ENCODE measurements at regions not wholly inside any gene's neighbourhood (a gene's known extent, or its start where the extent isn't known, plus 50 kb on each side); places are given as distances from the start of the nearest gene placed in this dataset.
"Not testable (repeated sequence)": the region's sequence is repeated elsewhere in the genome, so short reads cannot be mapped to it uniquely, and the experiment has no call there.

GRCh38 chr15:69699096-69699495 lies 246.5 kb downstream of the RPLP1 start:
- Histone ChIP-seq H3K4me3 (ENCODE audit: insufficient read depth, low read depth, low read length, poor library complexity, severe bottlenecking) (no peak overlapping the region), H3K27ac (ENCODE audit: insufficient read depth, low read length, poor library complexity, severe bottlenecking) (no peak overlapping the region), H3K9me3 (ENCODE audit: control insufficient read depth, low read length) (no peaks in the 10 kb centered on the region), H3K36me3 (ENCODE audit: control insufficient read depth, insufficient read depth, low read length) (no peaks in the 10 kb centered on the region), H3K27me3 (replicated peaks; ENCODE audit: control insufficient read depth, insufficient read depth, low read length, poor library complexity, severe bottlenecking) (no peaks in the 10 kb centered on the region), H3K4me1 (ENCODE audit: control insufficient read depth, insufficient read depth, low read length, poor library complexity, severe bottlenecking) (no peaks in the 10 kb centered on the region)
- no peak for DNase-seq

GRCh38 chr15:69700380-69700779 lies 247.8 kb downstream of the RPLP1 start:
- DNase-seq: no peak
- H3K27me3 ChIP-seq (replicated peaks; ENCODE audit: control insufficient read depth, insufficient read depth, low read length, poor library complexity, severe bottlenecking): no peaks in the 10 kb centered on the region
- H3K4me1 ChIP-seq (ENCODE audit: control insufficient read depth, insufficient read depth, low read length, poor library complexity, severe bottlenecking): no peaks in the 10 kb centered on the region
- H3K9me3 ChIP-seq (ENCODE audit: control insufficient read depth, low read length): no peaks in the 10 kb centered on the region
- no peaks in the 10 kb centered on the region for H3K36me3 ChIP-seq (ENCODE audit: control insufficient read depth, insufficient read depth, low read length)
- H3K4me3 ChIP-seq (ENCODE audit: insufficient read depth, low read depth, low read length, poor library complexity, severe bottlenecking): no peak overlapping the region
- no peak overlapping the region for H3K27ac ChIP-seq (ENCODE audit: insufficient read depth, low read length, poor library complexity, severe bottlenecking)

GRCh38 chr15:69701198-69701597 lies 248.6 kb downstream of the RPLP1 start:
- H3K36me3 ChIP-seq (ENCODE audit: control insufficient read depth, insufficient read depth, low read length): no peaks in the 10 kb centered on the region
- no peak overlapping the region for H3K27ac ChIP-seq (ENCODE audit: insufficient read depth, low read length, poor library complexity, severe bottlenecking)
- H3K27me3 ChIP-seq (replicated peaks; ENCODE audit: control insufficient read depth, insufficient read depth, low read length, poor library complexity, severe bottlenecking): no peaks in the 10 kb centered on the region
- DNase-seq: no peak
- H3K4me3 ChIP-seq (ENCODE audit: insufficient read depth, low read depth, low read length, poor library complexity, severe bottlenecking): no peak overlapping the region
- no peaks in the 10 kb centered on the region for H3K9me3 ChIP-seq (ENCODE audit: control insufficient read depth, low read length)
- no peaks in the 10 kb centered on the region for H3K4me1 ChIP-seq (ENCODE audit: control insufficient read depth, insufficient read depth, low read length, poor library complexity, severe bottlenecking)

- H3K36me3 ChIP-seq (ENCODE audit: control insufficient read depth, insufficient read depth, low read length): no peaks in the 10 kb centered on the region
- H3K4me3 ChIP-seq (ENCODE audit: insufficient read depth, low read depth, low read length, poor library complexity, severe bottlenecking): no peak overlapping the region
- H3K27me3 ChIP-seq (replicated peaks; ENCODE audit: control insufficient read depth, insufficient read depth, low read length, poor library complexity, severe bottlenecking): no peaks in the 10 kb centered on the region
- no peaks in the 10 kb centered on the region for H3K4me1 ChIP-seq (ENCODE audit: control insufficient read depth, insufficient read depth, low read length, poor library complexity, severe bottlenecking)
- no peak overlapping the region for H3K27ac ChIP-seq (ENCODE audit: insufficient read depth, low read length, poor library complexity, severe bottlenecking)
- no peak for DNase-seq
- peaks cover 5% of the 10 kb centered on the region for H3K9me3 ChIP-seq (ENCODE audit: control insufficient read depth, low read length)
Observed at GRCh38 chr15:69703532-69704187, 251.0 kb downstream of the RPLP1 start.

GRCh38 chr15:69704229-69704628 lies 251.6 kb downstream of the RPLP1 start:
- no peak for DNase-seq
- no peaks in the 10 kb centered on the region for H3K4me1 ChIP-seq (ENCODE audit: control insufficient read depth, insufficient read depth, low read length, poor library complexity, severe bottlenecking)
- H3K27me3 ChIP-seq (replicated peaks; ENCODE audit: control insufficient read depth, insufficient read depth, low read length, poor library complexity, severe bottlenecking): no peaks in the 10 kb centered on the region
- H3K4me3 ChIP-seq (ENCODE audit: insufficient read depth, low read depth, low read length, poor library complexity, severe bottlenecking): no peak overlapping the region
- no peak overlapping the region for H3K27ac ChIP-seq (ENCODE audit: insufficient read depth, low read length, poor library complexity, severe bottlenecking)
- H3K36me3 ChIP-seq (ENCODE audit: control insufficient read depth, insufficient read depth, low read length): no peaks in the 10 kb centered on the region
- peaks cover 10% of the 10 kb centered on the region for H3K9me3 ChIP-seq (ENCODE audit: control insufficient read depth, low read length)

- Histone ChIP-seq H3K27ac (ENCODE audit: insufficient read depth, low read length, poor library complexity, severe bottlenecking) (no peak overlapping the region), H3K9me3 (ENCODE audit: control insufficient read depth, low read length) (peaks cover 10% of the 10 kb centered on the region), H3K4me1 (ENCODE audit: control insufficient read depth, insufficient read depth, low read length, poor library complexity, severe bottlenecking) (no peaks in the 10 kb centered on the region), H3K4me3 (ENCODE audit: insufficient read depth, low read depth, low read length, poor library complexity, severe bottlenecking) (no peak overlapping the region), H3K36me3 (ENCODE audit: control insufficient read depth, insufficient read depth, low read length) (no peaks in the 10 kb centered on the region), H3K27me3 (replicated peaks; ENCODE audit: control insufficient read depth, insufficient read depth, low read length, poor library complexity, severe bottlenecking) (no peaks in the 10 kb centered on the region)
- no peak for DNase-seq
Observed at GRCh38 chr15:69704700-69705099, 252.1 kb downstream of the RPLP1 start.

GRCh38 chr15:69706353-69707097 lies 253.9 kb downstream of the RPLP1 start:
- H3K36me3 ChIP-seq (ENCODE audit: control insufficient read depth, insufficient read depth, low read length): no peaks in the 10 kb centered on the region
- H3K4me3 ChIP-seq (ENCODE audit: insufficient read depth, low read depth, low read length, poor library complexity, severe bottlenecking): no peak overlapping the region
- no peaks in the 10 kb centered on the region for H3K27me3 ChIP-seq (replicated peaks; ENCODE audit: control insufficient read depth, insufficient read depth, low read length, poor library complexity, severe bottlenecking)
- H3K27ac ChIP-seq (ENCODE audit: insufficient read depth, low read length, poor library complexity, severe bottlenecking): no peak overlapping the region
- H3K9me3 ChIP-seq (ENCODE audit: control insufficient read depth, low read length): peaks cover 10% of the 10 kb centered on the region
- no peak for DNase-seq
- H3K4me1 ChIP-seq (ENCODE audit: control insufficient read depth, insufficient read depth, low read length, poor library complexity, severe bottlenecking): no peaks in the 10 kb centered on the region

- not testable (repeated sequence) for H3K4me3 ChIP-seq (ENCODE audit: insufficient read depth, low read depth, low read length, poor library complexity, severe bottlenecking); DNase-seq; H3K36me3 ChIP-seq (ENCODE audit: control insufficient read depth, insufficient read depth, low read length); H3K27me3 ChIP-seq (replicated peaks; ENCODE audit: control insufficient read depth, insufficient read depth, low read length, poor library complexity, severe bottlenecking); H3K27ac ChIP-seq (ENCODE audit: insufficient read depth, low read length, poor library complexity, severe bottlenecking); H3K4me1 ChIP-seq (ENCODE audit: control insufficient read depth, insufficient read depth, low read length, poor library complexity, severe bottlenecking)
- peaks cover 10% of the 10 kb centered on the region for H3K9me3 ChIP-seq (ENCODE audit: control insufficient read depth, low read length)
Observed at GRCh38 chr15:69707241-69707640, 254.6 kb downstream of the RPLP1 start.

GRCh38 chr15:69708436-69709122 lies 256.0 kb downstream of the RPLP1 start:
- DNase-seq; H3K27me3 ChIP-seq (replicated peaks; ENCODE audit: control insufficient read depth, insufficient read depth, low read length, poor library complexity, severe bottlenecking); H3K4me3 ChIP-seq (ENCODE audit: insufficient read depth, low read depth, low read length, poor library complexity, severe bottlenecking); H3K4me1 ChIP-seq (ENCODE audit: control insufficient read depth, insufficient read depth, low read length, poor library complexity, severe bottlenecking); H3K27ac ChIP-seq (ENCODE audit: insufficient read depth, low read length, poor library complexity, severe bottlenecking); H3K36me3 ChIP-seq (ENCODE audit: control insufficient read depth, insufficient read depth, low read length): not testable (repeated sequence)
- peaks cover 10% of the 10 kb centered on the region for H3K9me3 ChIP-seq (ENCODE audit: control insufficient read depth, low read length)

- H3K36me3 ChIP-seq (ENCODE audit: control insufficient read depth, insufficient read depth, low read length): no peaks in the 10 kb centered on the region
- peak overlapping the region; percentile 65 for H3K27ac ChIP-seq (ENCODE audit: insufficient read depth, low read length, poor library complexity, severe bottlenecking)
- no peak overlapping the region for H3K4me3 ChIP-seq (ENCODE audit: insufficient read depth, low read depth, low read length, poor library complexity, severe bottlenecking)
- peaks cover 22% of the 10 kb centered on the region for H3K4me1 ChIP-seq (ENCODE audit: control insufficient read depth, insufficient read depth, low read length, poor library complexity, severe bottlenecking)
- no peaks in the 10 kb centered on the region for H3K27me3 ChIP-seq (replicated peaks; ENCODE audit: control insufficient read depth, insufficient read depth, low read length, poor library complexity, severe bottlenecking)
- no peak for DNase-seq
- peaks cover 10% of the 10 kb centered on the region for H3K9me3 ChIP-seq (ENCODE audit: control insufficient read depth, low read length)
Observed at GRCh38 chr15:69712991-69713390, 260.4 kb downstream of the RPLP1 start.
